ENCODE measurements at regions not wholly inside any gene's neighbourhood (a gene's known extent, or its start where the extent isn't known, plus 50 kb on each side); places are given as distances from the start of the nearest gene placed in this dataset.

GRCh38 chr4:141801558-141801957, 165.2 kb downstream of the IL15 start:
- TF ChIP-seq, protein P1, sequence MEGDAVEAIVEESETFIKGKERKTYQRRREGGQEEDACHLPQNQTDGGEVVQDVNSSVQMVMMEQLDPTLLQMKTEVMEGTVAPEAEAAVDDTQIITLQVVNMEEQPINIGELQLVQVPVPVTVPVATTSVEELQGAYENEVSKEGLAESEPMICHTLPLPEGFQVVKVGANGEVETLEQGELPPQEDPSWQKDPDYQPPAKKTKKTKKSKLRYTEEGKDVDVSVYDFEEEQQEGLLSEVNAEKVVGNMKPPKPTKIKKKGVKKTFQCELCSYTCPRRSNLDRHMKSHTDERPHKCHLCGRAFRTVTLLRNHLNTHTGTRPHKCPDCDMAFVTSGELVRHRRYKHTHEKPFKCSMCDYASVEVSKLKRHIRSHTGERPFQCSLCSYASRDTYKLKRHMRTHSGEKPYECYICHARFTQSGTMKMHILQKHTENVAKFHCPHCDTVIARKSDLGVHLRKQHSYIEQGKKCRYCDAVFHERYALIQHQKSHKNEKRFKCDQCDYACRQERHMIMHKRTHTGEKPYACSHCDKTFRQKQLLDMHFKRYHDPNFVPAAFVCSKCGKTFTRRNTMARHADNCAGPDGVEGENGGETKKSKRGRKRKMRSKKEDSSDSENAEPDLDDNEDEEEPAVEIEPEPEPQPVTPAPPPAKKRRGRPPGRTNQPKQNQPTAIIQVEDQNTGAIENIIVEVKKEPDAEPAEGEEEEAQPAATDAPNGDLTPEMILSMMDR (IDR thresholded peaks at IDR 0.05; ENCODE audit: poor library complexity, severe bottlenecking), result no peak
- TF ChIP-seq POLR2AphosphoS5 (IDR thresholded peaks at IDR 0.05) (no peak), TAF1 (IDR thresholded peaks at IDR 0.05; ENCODE audit: low read depth) (no peak)

Data from neural cell (in vitro differentiated cells).